H1 (cell line): ENCODE measurements at regions not wholly inside any gene's neighbourhood (a gene's known extent, or its start where the extent isn't known, plus 50 kb on each side); places are given as distances from the start of the nearest gene placed in this dataset.
A peak's percentile ranks its signal among the peaks of the same experiment; 100 is the strongest.

Experiments
- CTCF ChIA-PET: fragments of 300-600 bp; sonication (Branson Sonifier 250); formaldehyde crosslinking; loops from one replicate; lab custom pipeline; 2021; ENCODE audit not compliant: partially characterized antibody; lab: Charles Lee
- POLR2A ChIA-PET: fragments of 300-600 bp; sonication (Branson Sonifier 250); formaldehyde crosslinking; loops from one replicate; lab custom pipeline; 2021; ENCODE audit warnings: inconsistent platforms; ENCODE audit not compliant: partially characterized antibody; lab: Charles Lee
- DNase-seq, 2 experiments: peaks; one replicate each; pipeline versions ENCODE4 v3.0.0 to v3.0.0-alpha.2; 2010 to 2022; ENCODE audit warnings: low spot score in 2 of 2, low read depth in 1 of 2, mixed read lengths in 1 of 2
- FAIRE-seq: peaks from 2 replicates; lab custom pipeline; 2011; peaks lifted over from hg19 to GRCh38; lab: Jason Lieb, UNC
- H2AFZ ChIP-seq: 2 replicates; pipeline ENCODE4 v1.8.1; 2012; ENCODE audit warnings: low read length, inconsistent platforms
- H2AK5ac ChIP-seq: 2 replicates; pipeline ENCODE4 v1.6.1; 2013; ENCODE audit warnings: low read depth, low read length
- H2BK120ac ChIP-seq: replicated peaks from 2 replicates; pipeline ENCODE3; 2013; ENCODE audit warnings: low read depth, low read length, inconsistent platforms
- H2BK12ac ChIP-seq: 2 replicates; pipeline ENCODE4 v1.6.1; 2013; ENCODE audit warnings: low read depth, low read length
- H2BK15ac ChIP-seq: 2 replicates; pipeline ENCODE4 v1.6.1; 2013; ENCODE audit warnings: low read length
- H2BK20ac ChIP-seq: 2 replicates; pipeline ENCODE4 v1.6.1; 2013; ENCODE audit warnings: low read length
- H2BK5ac ChIP-seq: 2 replicates; pipeline ENCODE4 v1.6.1; 2013; ENCODE audit warnings: low read depth, low read length
- H3K14ac ChIP-seq: 2 replicates; pipeline ENCODE4 v1.6.1; 2013; ENCODE audit warnings: inconsistent platforms; ENCODE audit not compliant: insufficient read length
- H3K18ac ChIP-seq: 2 replicates; pipeline ENCODE4 v1.6.1; 2013; ENCODE audit warnings: low read length; ENCODE audit errors: extremely low read depth
- H3K23ac ChIP-seq: 2 replicates; pipeline ENCODE4 v1.6.1; 2013; ENCODE audit warnings: inconsistent platforms; ENCODE audit not compliant: insufficient read length
- H3K23me2 ChIP-seq: 2 replicates; pipeline ENCODE4 v1.6.1; 2013; ENCODE audit warnings: low read depth, low read length
- H3K27ac ChIP-seq: 2 replicates; pipeline ENCODE4 v1.6.1; 2011; ENCODE audit warnings: low read depth, low read length, inconsistent platforms
- H3K27me3 ChIP-seq, 4 experiments: replicated peaks in 1 of 4; 1 replicate in 1 of 4; 2 replicates in 3 of 4; pipeline versions ENCODE4 v1.6.1 to v1.8.1; 2011 to 2013; ENCODE audit warnings: low read length in 3 of 4, mild to moderate bottlenecking in 3 of 4, inconsistent platforms in 2 of 4, mixed read lengths in 2 of 4, moderate library complexity in 1 of 4; ENCODE audit not compliant: control insufficient read depth in 3 of 4, insufficient read depth in 3 of 4; ENCODE audit errors: extremely low read depth in 1 of 4
- H3K36me3 ChIP-seq, 4 experiments: 2 replicates each; pipeline versions ENCODE4 v1.6.1 to v1.8.1; 2011 to 2013; ENCODE audit warnings: mild to moderate bottlenecking in 4 of 4, low read length in 3 of 4, moderate library complexity in 2 of 4, control low read depth in 1 of 4, inconsistent platforms in 1 of 4; ENCODE audit not compliant: insufficient read depth in 4 of 4, control insufficient read depth in 2 of 4
- H3K4ac ChIP-seq: replicated peaks from 2 replicates; pipeline ENCODE3; 2013; ENCODE audit warnings: low read length, low read depth, mixed read lengths, inconsistent platforms; ENCODE audit not compliant: insufficient read length
- H3K4me1 ChIP-seq, 4 experiments: replicated peaks in 1 of 4; 1 replicate in 1 of 4; 2 replicates in 3 of 4; pipeline versions ENCODE4 v1.6.1 to v1.8.1; 2011 to 2013; ENCODE audit warnings: low read length in 3 of 4, inconsistent platforms in 2 of 4, mixed read lengths in 1 of 4; ENCODE audit not compliant: insufficient read depth in 4 of 4, control insufficient read depth in 3 of 4
- H3K4me2 ChIP-seq, 2 experiments: 2 replicates each; pipeline versions ENCODE4 v1.6.1 to v1.8.1; 2011 to 2013; ENCODE audit warnings: low read depth in 2 of 2, low read length in 2 of 2, control low read depth in 1 of 2, inconsistent platforms in 1 of 2, mild to moderate bottlenecking in 1 of 2; ENCODE audit not compliant: insufficient read depth in 1 of 2
- H3K4me3 ChIP-seq, 4 experiments: fragments of 200-600, 300-600 bp in 1 of 4; sonication (generic), shearing (Covaris generic), sonication (Bioruptor Twin) in 1 of 4; 2 replicates each; pipeline versions ENCODE4 v1.5.1 to v1.8.1; 2011 to 2016; ENCODE audit warnings: low read length in 4 of 4, low read depth in 3 of 4, control low read depth in 2 of 4, inconsistent platforms in 2 of 4, mild to moderate bottlenecking in 2 of 4, mixed read lengths in 1 of 4, moderate library complexity in 1 of 4; ENCODE audit not compliant: insufficient read depth in 2 of 4; ENCODE audit errors: extremely low read depth in 1 of 4
- H3K56ac ChIP-seq: replicated peaks from 2 replicates; pipeline ENCODE3; 2013; ENCODE audit warnings: low read depth, mild to moderate bottlenecking, mixed read lengths, low read length, inconsistent platforms; ENCODE audit not compliant: insufficient read length
- H3K79me1 ChIP-seq: 2 replicates; pipeline ENCODE4 v1.6.1; 2013; ENCODE audit warnings: low read depth, low read length, control low read depth
- H3K79me2 ChIP-seq, 2 experiments: 2 replicates each; pipeline versions ENCODE4 v1.6.1 to v1.8.1; 2012 to 2013; ENCODE audit warnings: low read length in 2 of 2, mild to moderate bottlenecking in 2 of 2, inconsistent platforms in 1 of 2; ENCODE audit not compliant: insufficient read depth in 2 of 2, control insufficient read depth in 1 of 2
- H3K9ac ChIP-seq, 4 experiments: replicated peaks in 1 of 4; 1 replicate in 1 of 4; 2 replicates in 3 of 4; pipeline versions ENCODE4 v1.6.1 to v1.8.1; 2011 to 2013; ENCODE audit warnings: low read depth in 3 of 4, low read length in 3 of 4, control low read depth in 2 of 4, mild to moderate bottlenecking in 2 of 4, moderate library complexity in 2 of 4, inconsistent platforms in 1 of 4; ENCODE audit errors: extremely low read depth in 1 of 4
- H3K9me3 ChIP-seq, 2 experiments: 2 replicates each; pipeline versions ENCODE4 v1.6.1 to v1.8.1; 2012 to 2013; ENCODE audit warnings: mild to moderate bottlenecking in 2 of 2, moderate library complexity in 2 of 2, control low read depth in 1 of 2, inconsistent platforms in 1 of 2, low read depth in 1 of 2, low read length in 1 of 2, mixed read lengths in 1 of 2; ENCODE audit not compliant: insufficient read depth in 2 of 2
- H4K20me1 ChIP-seq, 2 experiments: replicated peaks in 1 of 2; 2 replicates each; pipeline versions ENCODE3 to v1.8.1; 2011 to 2013; ENCODE audit warnings: inconsistent platforms in 2 of 2, low read length in 2 of 2, mild to moderate bottlenecking in 1 of 2; ENCODE audit not compliant: insufficient read depth in 2 of 2, control insufficient read depth in 1 of 2
- H4K5ac ChIP-seq: 2 replicates; pipeline ENCODE4 v1.6.1; 2013; ENCODE audit warnings: low read length, low read depth, mixed read lengths, inconsistent platforms; ENCODE audit not compliant: insufficient read length
- H4K8ac ChIP-seq: 2 replicates; pipeline ENCODE4 v1.8.0; 2013; ENCODE audit warnings: mild to moderate bottlenecking, moderate library complexity, low read length, inconsistent platforms; ENCODE audit not compliant: insufficient read depth; ENCODE audit errors: extremely low read depth
- H4K91ac ChIP-seq: replicated peaks from 2 replicates; pipeline ENCODE3; 2013; ENCODE audit warnings: low read length, mixed read lengths, inconsistent platforms; ENCODE audit not compliant: insufficient read length
- ASH2L ChIP-seq: fragments of 200-600, 300-600 bp; sonication (generic); IDR thresholded peaks from one replicate; pipeline ENCODE4 v1.7.1; 2017; ENCODE audit warnings: low read length
- CHD1 ChIP-seq: IDR thresholded peaks from 2 replicates; pipeline ENCODE4 v1.6.1; 2012; ENCODE audit warnings: low read depth, low read length, improper control_type of control experiment
- CTCF ChIP-seq, 3 experiments: IDR thresholded peaks; 1 replicate in 2 of 3; 2 replicates in 1 of 3; pipeline versions ENCODE4 v1.5.1 to v1.6.1; 2011; ENCODE audit warnings: low read length in 3 of 3, mild to moderate bottlenecking in 3 of 3, inconsistent platforms in 2 of 3, low read depth in 1 of 3, moderate library complexity in 1 of 3; ENCODE audit not compliant: insufficient read depth in 1 of 3; ENCODE audit errors: control extremely low read depth in 1 of 3
- POU5F1 ChIP-seq: IDR thresholded peaks from 2 replicates; pipeline ENCODE4 v1.6.1; 2011; ENCODE audit warnings: low read depth, mild to moderate bottlenecking, low read length, moderate library complexity
- RAD21 ChIP-seq, 2 experiments: IDR thresholded peaks in 1 of 2; conservative IDR thresholded peaks in 1 of 2; 2 replicates each; pipeline ENCODE4 v1.6.1; 2011; ENCODE audit warnings: low read depth in 2 of 2, low read length in 2 of 2, improper control_type of control experiment in 1 of 2, inconsistent platforms in 1 of 2, mild to moderate bottlenecking in 1 of 2, moderate library complexity in 1 of 2
- WGBS, 2 experiments: shearing (Covaris generic) in 1 of 2; methylation state at CpG; one replicate each; pipeline versions ENCODE4 v1.1.6 to v1.1.7; 2013 to 2015; ENCODE audit warnings: low lambda C conversion rate in 2 of 2, mixed read lengths in 2 of 2, inconsistent platforms in 1 of 2, low coverage in 1 of 2, missing lambda C conversion rate in 1 of 2; ENCODE audit not compliant: insufficient replicate concordance in 2 of 2, insufficient coverage in 1 of 2, insufficient read length in 1 of 2; ENCODE audit errors: extremely low coverage in 1 of 2, missing lambda C conversion rate in 1 of 2; 5-methylcytosine and 5-hydroxymethylcytosine counted together

GRCh38 chr4:128427832-128428366 lies 140.3 kb upstream of the PGRMC2 start:
- ChIA-PET CTCF (interaction anchor here (0.8 to 3.4 kb wide), 5 partner anchors 26 to 56 kb away, joined by 3 to 10 read pairs (median 4); no protein-coding TSS in a partner anchor), POLR2A (no interaction called here)
- no peak overlapping the region for H3K4me3 ChIP-seq
- no peak overlapping the region for H4K5ac ChIP-seq
- H3K18ac ChIP-seq = no peak overlapping the region
- H3K56ac ChIP-seq = no peak overlapping the region
- no peaks in the 10 kb centered on the region for H3K79me2 ChIP-seq
- H2BK120ac ChIP-seq = no peak overlapping the region
- no peak overlapping the region for H2BK20ac ChIP-seq
- no peaks in the 10 kb centered on the region for H3K36me3 ChIP-seq
- H2AK5ac ChIP-seq = no peak overlapping the region
- H3K4ac ChIP-seq = no peak overlapping the region
- FAIRE-seq (no peak), DNase-seq (no peak)
- H3K9ac ChIP-seq = no peak overlapping the region
- 80% methylated on average over 5 of the region's 5 CpGs; no CpG with 5 or more reads in 1 of the 2 experiments for WGBS, 2 experiments
- H3K4me2 ChIP-seq = no peak overlapping the region
- H2AFZ ChIP-seq = no peak overlapping the region
- H2BK15ac ChIP-seq = no peak overlapping the region
- H4K20me1 ChIP-seq = no peaks in the 10 kb centered on the region
- no peak overlapping the region for H3K14ac ChIP-seq
- H3K23ac ChIP-seq = no peak overlapping the region
- no peak for TF ChIP-seq ASH2L
- no peak for TF ChIP-seq CHD1
- TF ChIP-seq RAD21 (IDR thresholded peaks at IDR 0.05 in 1 of 2, conservative IDR thresholded peaks at IDR 0.05 in 1 of 2; ENCODE audit: low read depth in 2 of 2, low read length in 2 of 2) = peak; percentile 34 to 43; a peak in 3 of 4 replicates
- TF ChIP-seq POU5F1 = no peak
- peak in 2 of 3 experiments; percentile 4 to 12; a peak in 2 of 4 replicates for TF ChIP-seq CTCF (IDR thresholded peaks at IDR 0.05; ENCODE audit: control extremely low read depth in 1 of 3, insufficient read depth in 1 of 3, low read depth in 1 of 3, low read length in 3 of 3)
- H3K4me1 ChIP-seq = no peaks in the 10 kb centered on the region
- no peaks in the 10 kb centered on the region for H3K79me1 ChIP-seq
- H2BK12ac ChIP-seq = no peak overlapping the region
- H3K27me3 ChIP-seq = peaks cover 0 to 2% (median 0%) of the 10 kb centered on the region in 4 experiments; a peak in 1 of 7 replicates
- H3K9me3 ChIP-seq = 0 out of 4 replicates have a peak, but pooled peaks cover 0 to 3% of the 10 kb centered on the region in 2 experiments
- no peak overlapping the region for H4K91ac ChIP-seq
- H2BK5ac ChIP-seq = no peak overlapping the region
- no peak overlapping the region for H3K27ac ChIP-seq
- H4K8ac ChIP-seq = no peak overlapping the region
- H3K23me2 ChIP-seq = no peaks in the 10 kb centered on the region
